GM19351 (cell line): ENCODE measurements at regions not wholly inside any gene's neighbourhood (a gene's known extent, or its start where the extent isn't known, plus 50 kb on each side); places are given as distances from the start of the nearest gene placed in this dataset.
"Not testable (repeated sequence)": the region's sequence is repeated elsewhere in the genome, so short reads cannot be mapped to it uniquely, and the experiment has no call there.

Experiments used
- ATAC-seq: cut with Tn5 transposase; IDR thresholded peaks from one replicate; pipeline ENCODE4 v1.9.1; 2021; ENCODE audit warnings: mild to moderate bottlenecking, moderate library complexity; ENCODE audit not compliant: unreplicated experiment

- no peak for ATAC-seq
Observed at GRCh38 chr16:61435346-61435745, 600.9 kb downstream of the CDH8 start.

- ATAC-seq: no peak
Observed at GRCh38 chr16:61432421-61432820, 603.8 kb downstream of the CDH8 start.

- ATAC-seq: no peak
Observed at GRCh38 chr16:61421111-61421510, 615.1 kb downstream of the CDH8 start.

- no peak for ATAC-seq
Observed at GRCh38 chr16:61419791-61420190, 616.4 kb downstream of the CDH8 start.

- ATAC-seq: not testable (repeated sequence)
Observed at GRCh38 chr16:61418802-61419201, 617.4 kb downstream of the CDH8 start.

GRCh38 chr16:61415126-61415525, 621.1 kb downstream of the CDH8 start:
- no peak for ATAC-seq

GRCh38 chr16:61413021-61413420, 623.2 kb downstream of the CDH8 start:
- ATAC-seq: no peak

- ATAC-seq: no peak
Observed at GRCh38 chr16:61412562-61412961, 623.7 kb downstream of the CDH8 start.

GRCh38 chr16:61409604-61410003, 626.6 kb downstream of the CDH8 start:
- no peak for ATAC-seq

- no peak for ATAC-seq
Observed at GRCh38 chr16:61403386-61403785, 632.9 kb downstream of the CDH8 start.

- ATAC-seq: no peak
Observed at GRCh38 chr16:61391896-61392295, 644.3 kb downstream of the CDH8 start.

- no peak for ATAC-seq
Observed at GRCh38 chr16:61390965-61391637, 645.1 kb downstream of the CDH8 start.

GRCh38 chr16:61385392-61386071, 650.7 kb downstream of the CDH8 start:
- ATAC-seq: no peak

- no peak for ATAC-seq
Observed at GRCh38 chr16:61382435-61382834, 653.8 kb downstream of the CDH8 start.

- no peak for ATAC-seq
Observed at GRCh38 chr16:61379311-61379710, 656.9 kb downstream of the CDH8 start.

- ATAC-seq: no peak
Observed at GRCh38 chr16:61374071-61374470, 662.2 kb downstream of the CDH8 start.

GRCh38 chr16:61371881-61372280, 664.4 kb downstream of the CDH8 start:
- no peak for ATAC-seq

GRCh38 chr16:61371388-61371787, 664.9 kb downstream of the CDH8 start:
- ATAC-seq: no peak

- ATAC-seq: no peak
Observed at GRCh38 chr16:61370564-61370963, 665.7 kb downstream of the CDH8 start.

- ATAC-seq: no peak
Observed at GRCh38 chr16:61366006-61366405, 670.2 kb downstream of the CDH8 start.

GRCh38 chr16:61364990-61365389, 671.2 kb downstream of the CDH8 start:
- ATAC-seq: no peak

- no peak for ATAC-seq
Observed at GRCh38 chr16:61362585-61362984, 673.7 kb downstream of the CDH8 start.

- no peak for ATAC-seq
Observed at GRCh38 chr16:61344791-61345190, 691.4 kb downstream of the CDH8 start.
